Right forelimb (tissue), 1 donor: ENCODE measurements at regions not wholly inside any gene's neighbourhood (a gene's known extent, or its start where the extent isn't known, plus 50 kb on each side); places are given as distances from the start of the nearest gene placed in this dataset.

Experiments
- DNase-seq: peaks from one replicate; pipeline ENCODE4 v3.0.0-alpha.2; 2018

DNA sequence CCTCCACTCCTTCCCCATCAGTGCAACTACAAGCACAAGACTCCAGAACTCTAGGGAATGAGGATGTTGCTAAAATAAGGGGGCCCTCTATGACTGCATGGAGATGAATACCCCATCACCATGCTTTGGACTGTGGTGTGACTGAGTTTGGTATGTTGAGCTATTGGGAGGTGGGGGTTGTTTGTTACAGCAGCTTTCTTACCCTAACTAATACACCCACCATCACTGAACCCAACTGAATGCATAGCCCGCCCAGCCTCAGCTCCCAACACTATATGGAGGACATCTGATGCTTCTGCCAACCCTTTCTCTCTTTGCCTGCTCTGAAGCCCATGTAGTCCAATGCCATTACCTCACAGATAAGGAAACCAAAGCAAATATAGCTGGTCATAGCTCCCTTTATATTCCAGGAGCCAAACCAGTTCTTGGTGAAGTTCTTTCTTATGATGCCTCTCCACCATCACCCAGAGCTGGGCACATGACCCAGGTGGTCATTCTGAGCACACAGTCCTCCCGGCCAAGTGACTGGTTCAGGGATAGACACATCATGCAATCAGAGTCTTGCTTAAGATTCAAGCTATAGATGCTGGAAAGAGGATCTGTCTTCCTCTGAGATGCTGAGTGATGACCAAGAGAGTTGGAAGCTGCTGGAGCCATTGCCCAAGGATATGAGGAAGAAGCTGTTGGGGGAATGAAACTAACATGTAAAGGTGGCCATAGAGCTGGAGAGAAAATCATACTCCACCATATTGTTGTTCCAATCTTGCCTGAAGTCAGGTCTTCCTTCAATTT lies 155.6 kb upstream of the HAAO start:
- no peak for DNase-seq

GRCh38 chr2:42944779-42945415 lies 152.5 kb upstream of the HAAO start:
- DNase-seq, result no peak

GRCh38 chr2:42942990-42943493 lies 150.7 kb upstream of the HAAO start:
- DNase-seq, result no peak

DNA sequence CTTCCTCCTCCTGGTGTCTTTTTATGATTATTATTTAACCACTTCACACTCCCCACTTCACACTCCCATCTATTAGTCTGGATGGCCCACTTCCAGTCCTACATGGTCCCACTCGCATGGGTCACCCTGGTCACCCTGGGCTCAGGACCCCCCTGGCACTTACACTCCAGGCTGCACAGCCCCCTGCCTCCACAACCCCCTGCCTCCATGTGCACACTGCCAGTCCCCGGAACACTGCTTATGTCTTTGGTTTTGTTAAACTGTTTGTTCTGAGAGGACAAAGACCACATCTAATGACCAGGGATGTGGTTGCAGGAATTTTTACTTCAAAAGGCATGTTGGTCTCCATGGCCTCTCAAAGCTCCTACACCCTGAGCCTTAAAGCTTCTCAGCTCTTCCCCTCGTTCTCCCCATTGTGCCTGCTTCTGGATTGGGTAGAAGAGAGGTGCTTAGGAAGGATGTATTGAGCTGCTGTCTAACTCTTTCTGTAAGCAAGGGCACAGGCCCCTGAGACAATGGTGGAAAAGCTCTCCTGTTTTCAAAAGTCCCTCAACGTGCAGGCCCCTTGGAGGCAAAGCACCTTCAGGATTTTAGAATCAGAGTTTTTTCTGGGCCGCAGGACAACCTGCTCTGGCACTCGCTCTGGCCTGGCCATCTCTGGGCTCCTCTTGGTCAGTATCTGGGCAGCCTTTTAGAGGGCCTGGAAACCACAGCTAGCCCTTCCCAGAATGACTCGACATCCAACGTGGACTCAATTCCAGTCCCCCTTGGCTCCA lies 150.0 kb upstream of the HAAO start:
- DNase-seq, result no peak

GRCh38 chr2:42941633-42942176 lies 149.3 kb upstream of the HAAO start:
- no peak for DNase-seq

DNA sequence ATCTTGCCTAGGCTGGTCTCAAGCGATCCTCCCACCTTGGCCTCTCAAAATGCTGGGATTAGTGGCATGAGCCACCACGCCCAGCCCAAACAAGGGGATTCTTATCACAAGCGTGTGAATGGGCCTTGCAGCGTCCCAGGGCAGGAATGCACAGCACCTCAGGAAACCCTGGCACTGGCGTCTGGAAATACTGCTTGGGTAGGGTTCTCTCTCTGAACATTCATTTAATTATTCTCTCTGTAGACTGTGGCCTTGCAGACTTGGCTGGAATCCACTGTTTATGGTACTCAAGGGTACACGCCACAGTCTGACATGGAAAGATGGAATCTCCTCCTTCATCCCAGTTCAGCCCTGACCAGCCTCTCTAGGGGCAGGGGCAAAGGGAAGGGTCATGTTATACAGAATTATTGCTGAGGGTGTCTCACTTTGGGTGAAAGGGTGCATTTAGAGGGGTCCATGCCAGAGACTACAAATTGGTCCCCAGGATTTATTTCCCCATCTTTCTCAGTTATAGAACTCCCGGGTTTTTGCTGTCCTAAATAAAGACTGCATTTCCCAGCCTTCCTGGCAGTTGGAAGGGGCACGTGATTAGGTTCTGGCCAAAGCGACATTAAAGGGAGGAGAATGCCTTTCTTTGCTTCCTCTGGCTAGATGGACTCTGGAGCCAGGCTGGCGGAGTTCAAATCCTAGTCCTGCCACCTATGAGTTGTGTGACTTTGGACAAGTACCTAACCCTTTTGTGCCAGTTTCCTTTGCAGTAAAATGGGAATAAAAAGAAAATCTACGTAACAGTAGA lies 147.2 kb upstream of the HAAO start:
- no peak for DNase-seq

DNA sequence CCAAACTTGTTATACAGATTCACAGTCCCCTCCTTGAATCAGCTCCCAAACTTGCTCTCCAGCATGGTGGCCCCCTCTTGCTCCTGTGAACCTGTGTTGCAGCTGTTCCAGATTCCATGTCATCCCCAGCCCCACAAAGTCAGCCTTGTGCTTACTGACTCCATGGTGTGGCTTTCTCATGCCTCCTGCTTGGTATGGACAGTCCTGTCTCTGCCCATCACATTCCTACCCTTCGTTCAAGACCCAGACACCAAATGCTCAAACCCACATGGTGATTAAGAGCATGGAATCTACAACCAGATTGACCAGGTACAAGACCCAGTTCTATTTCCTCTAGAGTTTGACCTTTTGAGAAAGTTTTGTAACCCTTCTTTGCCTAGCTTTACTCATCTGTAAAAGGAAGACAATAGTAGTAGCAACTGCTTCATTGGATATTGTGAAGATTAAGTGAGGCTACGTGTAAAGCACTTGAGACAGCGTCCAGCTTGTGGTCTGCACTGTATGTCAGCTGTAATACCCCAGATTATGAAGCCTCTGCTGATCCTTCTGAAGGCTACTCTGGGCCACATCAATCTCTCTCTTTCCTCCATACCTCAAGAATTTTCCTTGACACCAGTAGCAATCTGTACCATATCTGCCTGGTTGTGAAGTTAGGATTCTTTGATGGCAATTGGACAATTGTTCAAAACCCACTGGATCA lies 146.4 kb upstream of the HAAO start:
- no peak for DNase-seq

GRCh38 chr2:42937171-42937875 lies 144.9 kb upstream of the HAAO start:
- no peak for DNase-seq

DNA sequence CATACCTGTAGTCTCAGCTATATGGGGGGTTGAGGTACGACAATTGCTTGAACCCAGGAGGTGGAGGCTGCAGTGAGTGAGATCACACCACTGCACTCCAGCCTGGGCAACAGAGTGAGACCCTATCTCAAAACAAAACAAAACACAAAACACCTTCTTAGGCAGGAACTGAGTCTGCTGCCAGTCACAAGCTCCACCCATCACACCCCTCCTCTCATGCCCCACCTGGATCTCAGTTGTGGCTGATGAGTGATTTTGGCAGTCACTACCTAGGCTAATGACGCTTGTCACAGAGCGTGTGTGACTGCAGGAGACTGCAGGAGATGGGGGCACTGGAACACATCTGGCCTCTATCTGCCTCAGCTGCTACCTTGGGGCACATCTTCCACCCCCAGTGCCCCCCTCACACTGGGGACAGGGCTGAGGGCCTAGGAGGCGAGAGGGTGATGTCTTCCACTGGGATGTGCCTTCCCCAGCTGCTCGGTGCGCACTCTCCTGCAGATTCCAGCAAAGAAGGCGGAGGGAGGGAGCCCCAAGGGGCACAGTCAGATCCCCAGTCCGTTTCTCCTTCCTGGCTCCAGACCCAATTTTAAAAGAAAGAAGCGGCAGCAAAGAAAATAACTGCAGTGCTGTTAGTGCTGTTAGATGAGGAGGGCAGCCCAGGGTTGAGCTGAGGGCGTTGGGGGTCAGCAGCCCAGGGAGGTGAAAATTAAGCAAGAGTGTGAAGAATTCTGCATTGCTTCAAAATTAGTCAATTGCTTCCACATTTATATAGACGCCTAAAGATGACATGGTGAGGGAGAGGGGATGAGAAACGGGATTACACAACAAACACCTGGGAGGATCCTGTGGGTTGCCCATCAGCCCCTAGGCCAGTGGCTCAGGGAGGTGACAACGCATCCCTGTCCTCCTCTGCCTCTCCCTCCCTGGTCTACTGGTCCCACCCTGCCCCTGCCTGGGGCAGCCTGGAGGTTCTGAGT lies 143.6 kb upstream of the HAAO start:
- DNase-seq, result no peak

DNA sequence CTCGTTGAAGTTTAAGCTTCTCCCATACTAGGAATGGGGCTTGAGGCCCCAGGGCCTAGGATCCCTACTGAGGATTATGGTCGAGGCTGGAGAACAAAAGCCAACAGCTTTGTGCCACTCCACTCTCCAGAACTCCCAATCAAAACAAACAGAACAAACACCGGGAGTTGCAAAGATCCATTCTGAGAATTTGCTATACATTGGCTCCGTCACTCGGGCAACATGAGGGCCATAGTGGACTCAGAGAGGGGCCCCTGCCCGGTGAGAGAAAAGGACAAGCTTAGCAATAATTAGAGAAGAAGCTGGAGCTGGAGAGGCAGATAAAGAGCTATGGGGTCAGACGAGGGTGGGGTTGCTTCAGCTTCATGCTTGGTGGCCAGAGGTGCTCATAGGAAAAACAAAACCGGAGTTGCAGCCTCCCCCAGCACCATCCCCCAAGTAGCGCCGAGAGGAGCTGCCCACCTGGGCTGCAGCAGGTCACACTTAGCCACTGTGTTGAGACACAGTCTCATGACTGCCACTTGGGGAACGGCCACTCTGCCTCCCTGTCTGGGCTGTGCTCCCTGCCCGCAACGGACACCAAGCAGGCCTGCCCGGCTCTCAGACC lies 142.3 kb upstream of the HAAO start:
- no peak for DNase-seq

- no peak for DNase-seq
These were observed 141.5 kb upstream of the HAAO start for GRCh38 chr2:42933824-42934254.

DNA sequence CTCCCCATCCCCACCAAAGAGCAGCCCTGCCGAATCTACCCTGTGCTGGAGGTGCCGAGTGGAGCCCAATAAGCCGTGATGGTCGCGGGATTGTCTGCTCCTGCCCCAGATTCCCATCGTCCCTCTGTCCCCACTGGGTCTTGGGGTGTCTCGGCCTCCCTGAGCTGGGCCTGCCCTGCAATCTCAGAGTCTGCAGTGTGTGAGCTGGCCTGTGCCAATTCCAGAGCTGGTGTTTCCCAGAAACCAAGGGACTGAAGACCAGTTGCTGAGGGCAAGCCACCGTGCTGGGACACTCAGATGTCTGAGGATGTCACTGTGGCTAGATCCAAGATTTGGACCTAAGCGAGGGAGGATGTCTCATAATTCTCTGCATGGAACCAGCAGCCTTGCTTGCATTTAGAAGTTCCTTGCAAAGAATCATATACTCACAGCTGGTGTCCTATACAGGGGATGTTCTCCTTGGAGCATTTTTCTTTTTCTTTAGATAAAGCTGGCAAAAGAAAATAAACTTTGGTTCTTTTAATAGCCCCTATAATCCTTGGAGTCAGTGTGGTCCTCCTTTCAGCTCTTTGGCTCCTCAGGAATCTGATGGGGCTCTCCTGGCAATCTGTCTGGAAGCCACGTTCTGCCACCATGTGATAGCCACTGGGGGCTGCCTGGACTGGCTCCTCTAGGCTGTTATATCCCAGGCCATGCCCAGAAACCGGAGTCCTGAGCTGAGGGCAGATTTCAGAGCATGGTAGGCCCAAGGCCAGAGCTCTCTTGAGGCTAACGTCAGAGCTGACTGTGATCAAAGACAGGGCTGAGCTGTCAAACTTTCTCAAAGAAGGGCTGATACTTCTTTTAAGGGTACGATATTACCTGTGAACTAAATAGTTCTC lies 140.1 kb upstream of the HAAO start:
- no peak for DNase-seq

- DNase-seq, result no peak
These were observed 139.4 kb upstream of the HAAO start for GRCh38 chr2:42931818-42932195.

DNA sequence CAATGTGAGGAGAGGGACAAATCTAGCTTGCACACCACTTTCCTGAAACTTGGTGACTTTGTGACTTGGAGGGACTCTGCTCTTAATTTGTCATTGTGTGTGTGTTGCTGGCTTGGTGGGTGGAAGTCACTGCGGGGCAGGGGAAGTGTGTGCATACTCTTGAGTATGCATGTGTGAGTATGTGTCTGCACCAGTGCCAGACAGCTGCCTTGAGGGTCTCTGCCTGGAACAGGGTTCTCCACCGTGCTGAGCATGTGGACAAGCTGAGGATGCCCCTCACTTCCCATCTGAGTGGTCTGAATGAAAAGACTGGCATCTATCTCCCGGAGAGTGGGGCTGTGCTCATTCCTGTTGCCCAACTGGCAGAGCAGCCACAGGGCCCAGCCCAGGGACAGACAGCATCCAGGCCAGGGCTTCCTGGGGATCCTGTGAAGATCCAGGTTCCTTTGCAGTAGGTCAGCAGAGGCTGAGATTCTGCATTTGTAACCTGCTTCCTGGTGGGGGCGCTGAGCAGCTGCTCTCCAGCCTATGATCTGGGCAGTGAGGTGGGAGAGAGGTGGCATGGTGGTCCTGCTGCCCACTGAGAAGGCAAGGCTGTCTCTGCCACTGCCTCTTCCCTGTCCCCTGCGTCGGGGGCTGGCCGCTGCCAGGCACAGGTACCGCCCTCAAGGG lies 138.9 kb upstream of the HAAO start:
- DNase-seq, result no peak

DNA sequence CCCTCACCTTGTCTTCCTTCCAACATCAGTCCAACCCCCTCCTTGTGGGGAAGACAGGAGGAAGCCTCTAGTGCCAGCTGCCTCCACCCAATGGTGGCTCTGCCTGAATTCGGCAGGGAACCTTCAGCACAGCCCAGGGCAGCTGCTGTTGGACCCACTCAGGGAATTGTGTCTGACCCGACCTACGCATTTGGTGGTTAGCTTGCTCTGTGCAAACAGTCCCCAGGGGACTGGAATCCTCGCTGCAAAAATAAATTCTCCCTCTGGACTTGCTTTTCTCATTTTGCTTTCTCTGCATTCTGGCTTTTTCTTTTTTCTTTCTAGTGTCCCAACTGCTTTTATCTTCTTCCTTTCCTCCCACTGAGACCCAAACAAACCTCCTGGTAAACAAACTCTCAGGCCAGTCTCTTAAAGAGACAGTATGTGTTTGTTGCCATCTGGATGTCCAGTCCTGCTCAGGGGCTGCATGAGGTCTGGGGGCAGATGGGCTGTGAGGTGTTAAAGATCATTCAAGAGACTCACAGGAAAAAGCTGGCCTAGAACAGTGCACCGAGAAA lies 137.7 kb upstream of the HAAO start:
- no peak for DNase-seq

DNA sequence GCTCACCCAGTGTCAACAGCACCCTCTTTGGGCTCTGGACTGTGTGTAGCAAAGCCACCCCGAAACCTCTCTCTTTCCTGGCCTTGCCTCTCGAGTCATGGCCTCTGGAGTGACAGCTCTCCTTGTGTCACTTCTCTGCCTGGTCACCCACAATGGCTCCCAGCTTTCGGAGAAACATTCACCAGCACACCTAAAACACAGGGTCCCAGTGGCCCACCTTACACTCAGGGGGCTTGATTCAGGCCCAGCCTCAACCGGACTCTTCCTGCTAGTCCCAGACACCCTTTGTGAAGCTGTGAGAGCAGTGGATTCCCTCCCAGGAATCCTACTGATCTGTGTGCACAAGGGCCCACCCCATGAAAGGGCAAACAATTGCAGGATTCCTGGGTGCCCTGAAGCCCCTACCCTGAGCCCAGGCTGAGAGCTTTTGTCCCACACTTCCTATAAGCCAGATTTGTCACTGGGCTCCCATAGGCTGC lies 137.2 kb upstream of the HAAO start:
- no peak for DNase-seq
